ENCODE measurements at regions not wholly inside any gene's neighbourhood (a gene's known extent, or its start where the extent isn't known, plus 50 kb on each side); places are given as distances from the start of the nearest gene placed in this dataset.

GRCh38 chr15:54820098-54820497 is 376.6 kb downstream of the RSL24D1 start:
- no peaks in the 10 kb centered on the region for H3K4me1 ChIP-seq (ENCODE audit: control insufficient read depth in 1 of 2, insufficient read depth in 2 of 2, low read length in 2 of 2)
- no peak overlapping the region for H3K27ac Mint-ChIP-seq

GRCh38 chr15:54816401-54816800 is 380.3 kb downstream of the RSL24D1 start:
- no peak overlapping the region for H3K27ac Mint-ChIP-seq
- Histone ChIP-seq H3K9me3 (replicated peaks in 1 of 2; ENCODE audit: control insufficient read depth in 1 of 2, insufficient read depth in 1 of 2, low read length in 2 of 2) (peaks cover 0 to 13% of the 10 kb centered on the region in 2 donors), H2AFZ (ENCODE audit: insufficient read depth, low read depth, low read length, poor library complexity, severe bottlenecking) (no peak overlapping the region), H3K79me2 (ENCODE audit: insufficient read depth, low read length) (no peaks in the 10 kb centered on the region), H4K20me1 (ENCODE audit: insufficient read depth, low read length) (no peaks in the 10 kb centered on the region), H3K36me3 (replicated peaks in 1 of 2; ENCODE audit: control insufficient read depth in 1 of 2, insufficient read depth in 2 of 2, low read length in 2 of 2) (no peaks in the 10 kb centered on the region), H3K9ac (ENCODE audit: insufficient read depth, low read length, poor library complexity, severe bottlenecking) (no peak overlapping the region), H3K4me3 (replicated peaks in 1 of 3; ENCODE audit: low read depth in 2 of 3, low read length in 3 of 3) (no peak overlapping the region), H3K4me2 (replicated peaks; ENCODE audit: extremely low read depth, low read length, poor library complexity, severe bottlenecking) (no peak overlapping the region), H3K27me3 (ENCODE audit: control insufficient read depth in 2 of 2, insufficient read depth in 2 of 2, low read length in 2 of 2) (no peaks in the 10 kb centered on the region), H3K4me1 (ENCODE audit: control insufficient read depth in 1 of 2, insufficient read depth in 2 of 2, low read length in 2 of 2) (no peaks in the 10 kb centered on the region), H3K27ac (ENCODE audit: low read depth in 1 of 2, low read length in 2 of 2) (no peak overlapping the region)
- no peak overlapping the region for H3K4me3 Mint-ChIP-seq
- no peak for TF ChIP-seq CTCF (IDR thresholded peaks at IDR 0.05)
- no peak for DNase-seq
- intact Hi-C loops (cut with micrococcal nuclease): no loop called here
- WGBS (ENCODE audit: insufficient coverage): 100% methylated on average over 1 of the region's 1 CpG
- no peaks in the 10 kb centered on the region for H3K36me3 Mint-ChIP-seq
- H3K4me1 Mint-ChIP-seq: peaks cover 5% of the 10 kb centered on the region
- peaks cover 0 to 3% (median 0%) of the 10 kb centered on the region in 3 donors for H3K27me3 Mint-ChIP-seq (ENCODE audit: low read depth in 3 of 3)
- peaks cover 2 to 16% (median 7%) of the 10 kb centered on the region in 7 donors for H3K9me3 Mint-ChIP-seq

More at GRCh38 chr15:54820098-54820497, 376.6 kb downstream of the RSL24D1 start:
- Mint-ChIP-seq H3K36me3 (no peaks in the 10 kb centered on the region), H3K9me3 (peaks cover 0 to 19% (median 7%) of the 10 kb centered on the region in 7 donors), H3K4me3 (no peak overlapping the region), H3K4me1 (peaks cover 5% of the 10 kb centered on the region), H3K27me3 (ENCODE audit: low read depth in 3 of 3) (peaks cover 0 to 3% (median 0%) of the 10 kb centered on the region in 3 donors)
- no peaks in the 10 kb centered on the region for H4K20me1 ChIP-seq (ENCODE audit: insufficient read depth, low read length)
- no peak overlapping the region for H3K27ac ChIP-seq (ENCODE audit: low read depth in 1 of 2, low read length in 2 of 2)
- H3K4me3 ChIP-seq (replicated peaks in 1 of 3; ENCODE audit: low read depth in 2 of 3, low read length in 3 of 3): no peak overlapping the region
- H3K4me2 ChIP-seq (replicated peaks; ENCODE audit: extremely low read depth, low read length, poor library complexity, severe bottlenecking): no peak overlapping the region
- no peak for TF ChIP-seq CTCF (IDR thresholded peaks at IDR 0.05)
- H3K27me3 ChIP-seq (ENCODE audit: control insufficient read depth in 2 of 2, insufficient read depth in 2 of 2, low read length in 2 of 2): no peaks in the 10 kb centered on the region
- H3K9ac ChIP-seq (ENCODE audit: insufficient read depth, low read length, poor library complexity, severe bottlenecking): no peak overlapping the region
- intact Hi-C loops (cut with micrococcal nuclease): no loop called here
- no peak overlapping the region for H2AFZ ChIP-seq (ENCODE audit: insufficient read depth, low read depth, low read length, poor library complexity, severe bottlenecking)
- no peaks in the 10 kb centered on the region for H3K79me2 ChIP-seq (ENCODE audit: insufficient read depth, low read length)
- peaks cover 0 to 13% of the 10 kb centered on the region in 2 donors for H3K9me3 ChIP-seq (replicated peaks in 1 of 2; ENCODE audit: control insufficient read depth in 1 of 2, insufficient read depth in 1 of 2, low read length in 2 of 2)
- no peak for DNase-seq
- no peaks in the 10 kb centered on the region for H3K36me3 ChIP-seq (replicated peaks in 1 of 2; ENCODE audit: control insufficient read depth in 1 of 2, insufficient read depth in 2 of 2, low read length in 2 of 2)
